HepG2 (cell line): ENCODE measurements at regions not wholly inside any gene's neighbourhood (a gene's known extent, or its start where the extent isn't known, plus 50 kb on each side); places are given as distances from the start of the nearest gene placed in this dataset.

Source experiments
- ATAC-seq: fragments of 200-7000 bp; cut with Tn5 transposase; 3 replicates; pipeline ENCODE4 v1.9.1; 2020; ENCODE audit warnings: mild to moderate bottlenecking, moderate library complexity
- BruUV-seq: library from RNA; stranded (reverse); fragments of 400-500 nt; replicated peaks from 2 replicates; lab custom pipeline; 2021; lab: Mats Ljungman, UMichigan
- CTCF ChIA-PET: fragments of 300-600 bp; formaldehyde crosslinking; extraction: SDS; loops from one replicate; lab custom pipeline; 2021; ENCODE audit warnings: low total read pairs, inconsistent platforms, low intra/inter-chr PET ratio; lab: Yijun Ruan, JAX
- POLR2A ChIA-PET: fragments of 350-600 bp; sonication (Branson Sonifier 250); formaldehyde crosslinking; loops from one replicate; lab custom pipeline; 2020; ENCODE audit warnings: antibody characterized with exemption, inconsistent platforms; lab: Yijun Ruan, JAX
- DNase-seq: peaks from one replicate; pipeline ENCODE4 v3.0.0-alpha.2; 2015; ENCODE audit warnings: low spot score
- FAIRE-seq: peaks from 3 replicates; lab custom pipeline; 2011; peaks lifted over from hg19 to GRCh38; lab: Jason Lieb, UNC
- H2AFZ ChIP-seq: one replicate; pipeline ENCODE4 v1.6.1; 2011; ENCODE audit warnings: low read length, inconsistent platforms
- H3K27ac ChIP-seq: fragments of 300-600 bp; 3 replicates; pipeline ENCODE4 v1.8.0; 2011; ENCODE audit warnings: mixed run types, mild to moderate bottlenecking, mixed read lengths, low read length, inconsistent platforms; ENCODE audit not compliant: insufficient read depth; ENCODE audit errors: extremely low read length
- H3K27me3 ChIP-seq, 2 experiments: fragments of 200-600 bp in 1 of 2; 2 replicates in 1 of 2; 3 replicates in 1 of 2; pipeline versions ENCODE4 v1.6.0 to v1.8.0; 2011; ENCODE audit warnings: low read length in 2 of 2, mild to moderate bottlenecking in 2 of 2, moderate library complexity in 2 of 2, inconsistent platforms in 1 of 2; ENCODE audit not compliant: insufficient read depth in 2 of 2, control insufficient read depth in 1 of 2
- H3K36me3 ChIP-seq, 2 experiments: fragments of 200-600 bp in 1 of 2; replicated peaks in 1 of 2; 2 replicates in 1 of 2; 3 replicates in 1 of 2; pipeline versions ENCODE4 v1.5.1 to v1.8.0; 2011; ENCODE audit warnings: low read length in 2 of 2, inconsistent platforms in 1 of 2; ENCODE audit not compliant: insufficient read depth in 2 of 2, control insufficient read depth in 1 of 2
- H3K4me1 ChIP-seq: 2 replicates; pipeline ENCODE4 v1.5.1; 2012; ENCODE audit warnings: low read length, inconsistent platforms; ENCODE audit not compliant: insufficient read depth
- H3K4me2 ChIP-seq: 2 replicates; pipeline ENCODE4 v1.6.0; 2011; ENCODE audit warnings: low read depth, low read length, inconsistent platforms
- H3K4me3 ChIP-seq, 3 experiments: fragments of 200-600 bp in 1 of 3; sonication (generic), shearing (Covaris generic) in 1 of 3; replicated peaks in 1 of 3; 2 replicates each; pipeline ENCODE4 v1.5.1; 2011 to 2016; ENCODE audit warnings: low read length in 3 of 3, inconsistent platforms in 2 of 3, low read depth in 2 of 3, mild to moderate bottlenecking in 2 of 3, control low read depth in 1 of 3, mixed read lengths in 1 of 3; ENCODE audit not compliant: insufficient read depth in 1 of 3
- H3K79me2 ChIP-seq: one replicate; pipeline ENCODE4 v1.6.1; 2011; ENCODE audit warnings: low read length, inconsistent platforms; ENCODE audit not compliant: insufficient read depth
- H3K9ac ChIP-seq: 2 replicates; pipeline ENCODE4 v1.6.0; 2011; ENCODE audit warnings: mild to moderate bottlenecking, low read depth, low read length, inconsistent platforms; ENCODE audit not compliant: insufficient read depth
- H3K9me3 ChIP-seq: 2 replicates; pipeline ENCODE4 v1.5.1; 2012; ENCODE audit warnings: mild to moderate bottlenecking, low read length
- H4K20me1 ChIP-seq: 2 replicates; pipeline ENCODE4 v1.6.0; 2011; ENCODE audit warnings: inconsistent platforms, mild to moderate bottlenecking, low read length, moderate library complexity; ENCODE audit not compliant: insufficient read depth
- ARID2 ChIP-seq: sonication (generic); formaldehyde crosslinking; IDR thresholded peaks from 2 replicates; pipeline ENCODE4 v1.8.1; 2022; ENCODE audit warnings: mild to moderate bottlenecking, missing genetic modification reagents, borderline replicate concordance
- CENPX ChIP-seq: sonication (generic); formaldehyde crosslinking; IDR thresholded peaks from 2 replicates; pipeline ENCODE4 v1.9.0; 2021; ENCODE audit warnings: mild to moderate bottlenecking, missing genetic modification reagents, moderate library complexity
- HNRNPH1 ChIP-seq: fragments of 200-400 bp; formaldehyde crosslinking; optimal IDR thresholded peaks from 2 replicates; pipeline ENCODE3; 2017; ENCODE audit warnings: mild to moderate bottlenecking, low read depth, low read length
- MBNL3 ChIP-seq: fragments of 250-450 bp; sonication (Bioruptor Pico); conservative IDR thresholded peaks from 2 replicates; pipeline ENCODE4 v1.8.0; 2022; ENCODE audit warnings: mild to moderate bottlenecking, inconsistent platforms
- SRSF9 ChIP-seq: fragments of 200-400 bp; formaldehyde crosslinking; IDR thresholded peaks from 2 replicates; pipeline ENCODE4 v1.6.1; 2018; ENCODE audit warnings: borderline replicate concordance, mild to moderate bottlenecking, low read depth, low read length; ENCODE audit not compliant: insufficient read depth, poor library complexity, severe bottlenecking
- TAF15 ChIP-seq: fragments of 200-400 bp; formaldehyde crosslinking; IDR thresholded peaks from one replicate; pipeline ENCODE4 v1.6.1; 2018; ENCODE audit warnings: mild to moderate bottlenecking, low read depth, low read length; ENCODE audit not compliant: poor library complexity, severe bottlenecking
- ZNF326 ChIP-seq: sonication (generic); formaldehyde crosslinking; IDR thresholded peaks from 2 replicates; pipeline ENCODE4 v1.4.0; 2020; ENCODE audit warnings: missing genetic modification reagents, borderline replicate concordance
- ZNF609 ChIP-seq: sonication (generic); formaldehyde crosslinking; IDR thresholded peaks from 2 replicates; pipeline ENCODE4 v1.4.0; 2020; ENCODE audit warnings: mild to moderate bottlenecking, missing genetic modification reagents, borderline replicate concordance
- WGBS: methylation state at CpG from one replicate; pipeline ENCODE4 v1.1.6; 2017; ENCODE audit warnings: low lambda C conversion rate; 5-methylcytosine and 5-hydroxymethylcytosine counted together
- in situ Hi-C: cut with HindIII; loops from 2 replicates; pipeline ENCODE4 v1.10.0; 2017; ENCODE audit warnings: low pct_unique_long_range_greater_than_20kb; ENCODE audit not compliant: extremely low pct_ligation_motif_present
- intact Hi-C: fragments of 100-400 bp; cut with micrococcal nuclease; formaldehyde crosslinking; loops from one replicate; pipeline ENCODE4 v1.10.0; 2022; ENCODE audit not compliant: unreplicated experiment

- Histone ChIP-seq H3K36me3 (no peaks in the 10 kb centered on the region), H3K9me3 (peaks cover 56% of the 10 kb centered on the region), H3K27ac (no peak overlapping the region), H4K20me1 (no peaks in the 10 kb centered on the region), H3K4me1 (no peaks in the 10 kb centered on the region), H3K9ac (no peak overlapping the region), H3K4me3 (no peak overlapping the region), H3K4me2 (no peak overlapping the region), H3K27me3 (no peaks in the 10 kb centered on the region), H2AFZ (no peak overlapping the region), H3K79me2 (no peaks in the 10 kb centered on the region)
- FAIRE-seq (no peak), ATAC-seq (no peak), DNase-seq (no peak)
- BruUV-seq, result no TSS peak
- 0% methylated on average over 1 of the region's 1 CpG for WGBS
- ChIA-PET CTCF (no interaction called here), POLR2A (no interaction called here)
- in situ Hi-C loops (no loop called here), intact Hi-C loops (no loop called here)
- TF ChIP-seq ARID2 (no peak), ZNF609 (CRISPR knock-in tag) (no peak), SRSF9 (no peak), HNRNPH1 (no peak), ZNF326 (CRISPR knock-in tag) (no peak), MBNL3 (CRISPR knock-in tag) (no peak), CENPX (no peak), TAF15 (no peak)
Measured at GRCh38 chr5:50301756-50302155, 139.3 kb downstream of the EMB start.
